OCI-LY7 (cell line): ENCODE measurements at regions not wholly inside any gene's neighbourhood (a gene's known extent, or its start where the extent isn't known, plus 50 kb on each side); places are given as distances from the start of the nearest gene placed in this dataset.

ENCODE experiments used
- BruUV-seq: library from RNA; stranded (reverse); fragments of 400-500 nt; replicated peaks from 2 replicates; lab custom pipeline; 2021; lab: Mats Ljungman, UMichigan
- CTCF ChIA-PET: fragments of 300-600 bp; sonication (Branson Sonifier 250); formaldehyde crosslinking; loops from one replicate; lab custom pipeline; 2022; ENCODE audit warnings: antibody characterized with exemption; ENCODE audit not compliant: unreplicated experiment; lab: Charles Lee
- POLR2A ChIA-PET: fragments of 300-600 bp; sonication (Branson Sonifier 250); formaldehyde crosslinking; loops from one replicate; lab custom pipeline; 2022; ENCODE audit warnings: antibody characterized with exemption; lab: Charles Lee
- DNase-seq: peaks from one replicate; pipeline ENCODE4 v3.0.0-alpha.2; 2015; ENCODE audit warnings: low spot score
- H2AFZ ChIP-seq: fragments of 200-600 bp; sonication (generic), shearing (Covaris generic); 2 replicates; pipeline ENCODE4 v1.6.1; 2014; ENCODE audit warnings: mild to moderate bottlenecking, antibody characterized with exemption, low read length, moderate library complexity
- H3K27ac ChIP-seq: fragments of 200-600 bp; sonication (generic); 2 replicates; pipeline ENCODE4 v1.5.1; 2014; ENCODE audit warnings: mixed run types, low read depth, mild to moderate bottlenecking, moderate library complexity, low read length, inconsistent platforms; ENCODE audit not compliant: poor library complexity, severe bottlenecking
- H3K36me3 ChIP-seq: fragments of 200-600 bp; sonication (generic); 2 replicates; pipeline ENCODE4 v1.6.1; 2014; ENCODE audit warnings: mild to moderate bottlenecking, antibody characterized with exemption, low read length, moderate library complexity, mixed read lengths; ENCODE audit not compliant: insufficient read depth
- H3K4me1 ChIP-seq: fragments of 200-600 bp; sonication (generic); 2 replicates; pipeline ENCODE4 v1.5.1; 2014; ENCODE audit warnings: mild to moderate bottlenecking, low read length; ENCODE audit not compliant: insufficient read depth, poor library complexity, severe bottlenecking
- H3K4me2 ChIP-seq: fragments of 200-600 bp; sonication (generic); 2 replicates; pipeline ENCODE4 v1.6.1; 2014; ENCODE audit warnings: mild to moderate bottlenecking, low read length
- H3K4me3 ChIP-seq: fragments of 200-600 bp; sonication (generic); 2 replicates; pipeline ENCODE4 v1.5.1; 2014; ENCODE audit warnings: mild to moderate bottlenecking, low read depth, low read length; ENCODE audit not compliant: poor library complexity, severe bottlenecking
- H3K79me2 ChIP-seq: fragments of 200-600 bp; sonication (generic); 2 replicates; pipeline ENCODE4 v1.6.1; 2016; ENCODE audit warnings: low read depth, mild to moderate bottlenecking, low read length, moderate library complexity, mixed read lengths; ENCODE audit not compliant: insufficient read depth
- H3K9me2 ChIP-seq: fragments of 200-600 bp; sonication (generic); 2 replicates; pipeline ENCODE4 v1.6.1; 2016; ENCODE audit warnings: mild to moderate bottlenecking, low read length, mixed read lengths; ENCODE audit not compliant: insufficient read depth
- H3K9me3 ChIP-seq: fragments of 200-600 bp; sonication (generic); 2 replicates; pipeline ENCODE4 v1.6.1; 2014; ENCODE audit warnings: mild to moderate bottlenecking, mixed run types, low read length, mixed read lengths
- H4K20me1 ChIP-seq: fragments of 200-600 bp; sonication (generic); 2 replicates; pipeline ENCODE4 v1.6.1; 2014; ENCODE audit warnings: mild to moderate bottlenecking, antibody characterized with exemption, low read length, moderate library complexity, mixed read lengths; ENCODE audit not compliant: insufficient read depth
- CTCF ChIP-seq: fragments of 200-600 bp; sonication (generic); conservative IDR thresholded peaks from 2 replicates; pipeline ENCODE4 v1.5.1; 2014; ENCODE audit warnings: mild to moderate bottlenecking, antibody characterized with exemption, low read length, moderate library complexity, mixed read lengths
- EZH2phosphoT487 ChIP-seq: fragments of 200-600 bp; sonication (generic); IDR thresholded peaks from 2 replicates; pipeline ENCODE4 v1.6.1; 2018; ENCODE audit warnings: low read depth, borderline replicate concordance, mild to moderate bottlenecking, mixed run types, antibody characterized with exemption, low read length, moderate library complexity, mixed read lengths
- intact Hi-C: fragments of 100-400 bp; cut with micrococcal nuclease; formaldehyde crosslinking; loops from one replicate; pipeline ENCODE4 v1.10.0; 2022; ENCODE audit not compliant: unreplicated experiment

DNA sequence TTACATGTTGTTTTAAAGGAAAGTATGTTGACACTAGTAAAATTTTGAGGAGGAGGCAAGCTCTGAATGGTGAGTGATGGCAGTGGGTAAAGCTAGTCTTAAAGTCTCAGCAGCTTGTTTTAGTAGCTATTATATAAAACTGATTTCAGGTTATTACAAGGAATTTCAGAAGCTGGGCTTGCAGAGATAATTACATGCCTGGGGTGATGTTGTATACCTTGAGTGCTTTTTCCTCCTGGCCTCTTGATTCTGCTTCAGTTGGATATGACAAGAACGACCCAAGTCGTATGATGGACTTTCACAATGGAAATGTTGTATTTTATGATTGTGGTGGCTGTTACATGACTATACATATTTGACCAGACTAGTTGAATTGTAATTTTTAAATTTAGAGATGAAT lies 175.5 kb upstream of the ADGRL3 start:
- no TSS peak for BruUV-seq
- H3K79me2 ChIP-seq, result no peaks in the 10 kb centered on the region
- no peak overlapping the region for H3K27ac ChIP-seq
- H3K4me2 ChIP-seq, result no peak overlapping the region
- no peak for TF ChIP-seq EZH2phosphoT487
- TF ChIP-seq CTCF, result no peak
- H2AFZ ChIP-seq, result no peak overlapping the region
- no peaks in the 10 kb centered on the region for H3K9me2 ChIP-seq
- ChIA-PET CTCF (no interaction called here), POLR2A (no interaction called here)
- H3K4me3 ChIP-seq, result no peak overlapping the region
- H3K4me1 ChIP-seq, result no peaks in the 10 kb centered on the region
- H3K9me3 ChIP-seq, result no peaks in the 10 kb centered on the region
- no peaks in the 10 kb centered on the region for H3K36me3 ChIP-seq
- no peaks in the 10 kb centered on the region for H4K20me1 ChIP-seq
- intact Hi-C loops, result no loop called here
- no peak for DNase-seq

DNA sequence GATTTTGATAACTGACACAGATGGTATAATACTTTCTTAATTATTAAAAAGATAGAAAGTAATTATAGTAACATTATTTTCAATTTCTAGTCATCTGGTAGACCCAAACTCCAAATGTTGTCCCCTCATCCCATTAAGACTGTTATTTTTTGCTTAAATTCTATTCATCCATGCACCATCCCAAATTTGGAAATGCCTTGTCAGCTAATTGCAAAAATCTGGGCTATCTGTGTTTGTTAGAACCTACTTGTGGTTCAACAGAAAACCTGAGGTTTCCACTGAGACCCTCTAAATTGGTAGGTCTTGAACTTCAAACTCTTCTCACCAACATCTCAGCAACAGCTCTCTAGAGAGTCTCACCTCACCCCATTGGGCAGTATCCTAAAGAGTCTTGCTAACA lies 172.2 kb upstream of the ADGRL3 start:
- Histone ChIP-seq H3K4me1 (no peaks in the 10 kb centered on the region), H3K9me3 (no peaks in the 10 kb centered on the region), H3K27ac (no peak overlapping the region), H2AFZ (no peak overlapping the region), H3K79me2 (no peaks in the 10 kb centered on the region), H4K20me1 (no peaks in the 10 kb centered on the region), H3K36me3 (no peaks in the 10 kb centered on the region), H3K9me2 (no peaks in the 10 kb centered on the region), H3K4me3 (no peak overlapping the region), H3K4me2 (no peak overlapping the region)
- no peak for DNase-seq
- intact Hi-C loops, result no loop called here
- TF ChIP-seq CTCF (no peak), EZH2phosphoT487 (no peak)
- no TSS peak for BruUV-seq
- POLR2A ChIA-PET, result no interaction called here
- CTCF ChIA-PET, result no interaction called here

- POLR2A ChIA-PET, result interaction anchor here (0.6 to 0.7 kb wide), 2 partner anchors 144 to 174 kb away, joined by 3 read pairs; no protein-coding TSS in a partner anchor
- Histone ChIP-seq H3K79me2 (no peaks in the 10 kb centered on the region), H3K4me2 (no peak overlapping the region), H3K36me3 (no peaks in the 10 kb centered on the region), H3K4me1 (no peaks in the 10 kb centered on the region), H4K20me1 (no peaks in the 10 kb centered on the region), H3K27ac (no peak overlapping the region), H2AFZ (no peak overlapping the region), H3K4me3 (no peak overlapping the region), H3K9me3 (no peaks in the 10 kb centered on the region), H3K9me2 (no peaks in the 10 kb centered on the region)
- BruUV-seq, result no TSS peak
- TF ChIP-seq EZH2phosphoT487 (no peak), CTCF (no peak)
- CTCF ChIA-PET, result no interaction called here
- intact Hi-C loops, result no loop called here
- DNase-seq, result no peak
These were observed 163.9 kb upstream of the ADGRL3 start for GRCh38 chr4:61036071-61036684.
